ENCODE measurements at regions not wholly inside any gene's neighbourhood (a gene's known extent, or its start where the extent isn't known, plus 50 kb on each side); places are given as distances from the start of the nearest gene placed in this dataset.

GRCh38 chr4:155570661-155571060, 96.0 kb upstream of the GUCY1A1 start:
- Histone ChIP-seq H3K4me1 (ENCODE audit: control insufficient read depth, insufficient read depth, low read length) (peaks cover 16% of the 10 kb centered on the region), H3K27me3 (replicated peaks; ENCODE audit: control insufficient read depth, insufficient read depth, low read length) (no peaks in the 10 kb centered on the region), H3K9ac (ENCODE audit: low read length) (no peak overlapping the region), H3K9me3 (ENCODE audit: control insufficient read depth, low read length) (no peaks in the 10 kb centered on the region), H3K4me3 (ENCODE audit: low read length) (no peak overlapping the region), H3K36me3 (ENCODE audit: control insufficient read depth, insufficient read depth, low read length, severe bottlenecking) (no peaks in the 10 kb centered on the region)
- DNase-seq (ENCODE audit: low read depth) = no peak

DNA sequence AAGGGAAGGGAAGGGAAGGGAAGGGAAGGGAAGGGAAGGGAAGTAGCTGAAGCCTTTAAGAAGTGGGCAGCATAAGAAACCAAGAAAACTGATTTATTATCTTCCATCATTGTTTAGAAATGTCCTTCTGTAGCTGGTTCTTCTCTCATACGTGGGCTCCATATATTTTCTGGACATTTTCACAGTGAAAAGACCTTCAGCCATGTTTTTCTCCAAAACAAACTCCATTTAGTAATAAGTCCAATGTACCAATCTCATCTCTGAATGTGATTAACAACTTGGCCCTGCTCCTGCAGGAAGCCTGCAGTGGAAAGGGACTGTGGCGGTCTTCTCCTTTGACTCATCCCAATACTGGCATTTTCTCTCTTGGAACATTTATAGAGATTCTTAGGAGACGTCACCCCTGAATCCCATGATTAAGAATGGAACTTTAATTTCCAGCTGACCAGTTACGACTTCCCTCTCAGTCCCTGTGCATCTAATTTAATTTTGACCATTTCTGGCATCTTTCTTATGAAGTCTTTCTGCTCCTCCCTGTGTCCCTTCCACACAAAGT, 96.6 kb upstream of the GUCY1A1 start:
- Histone ChIP-seq H3K4me3 (ENCODE audit: low read length) (no peak overlapping the region), H3K9me3 (ENCODE audit: control insufficient read depth, low read length) (no peaks in the 10 kb centered on the region), H3K27me3 (replicated peaks; ENCODE audit: control insufficient read depth, insufficient read depth, low read length) (no peaks in the 10 kb centered on the region), H3K36me3 (ENCODE audit: control insufficient read depth, insufficient read depth, low read length, severe bottlenecking) (no peaks in the 10 kb centered on the region), H3K9ac (ENCODE audit: low read length) (no peak overlapping the region), H3K4me1 (ENCODE audit: control insufficient read depth, insufficient read depth, low read length) (peaks cover 16% of the 10 kb centered on the region)
- peak; percentile 44 for DNase-seq (ENCODE audit: low read depth)

DNA sequence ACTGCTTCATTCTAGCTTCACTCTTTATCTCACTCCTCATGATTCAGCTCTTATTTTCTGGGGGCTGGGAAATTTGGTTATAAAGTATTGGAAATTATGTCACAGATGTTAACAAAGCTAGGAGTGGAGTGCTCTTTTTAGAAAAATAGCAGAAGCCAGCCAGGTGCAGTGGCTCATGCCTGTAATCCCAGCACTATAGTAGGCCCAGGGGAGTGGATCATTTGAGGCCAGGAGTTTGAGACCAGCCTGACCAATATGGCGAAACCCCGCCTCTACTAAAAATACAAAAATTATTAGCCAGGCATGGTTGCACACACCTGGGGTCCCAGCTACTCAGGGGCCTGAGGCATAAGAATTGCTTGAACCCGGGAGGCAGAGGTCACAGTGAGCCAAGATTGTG, 97.2 kb upstream of the GUCY1A1 start:
- H3K4me3 ChIP-seq (ENCODE audit: low read length) = no peak overlapping the region

DNA sequence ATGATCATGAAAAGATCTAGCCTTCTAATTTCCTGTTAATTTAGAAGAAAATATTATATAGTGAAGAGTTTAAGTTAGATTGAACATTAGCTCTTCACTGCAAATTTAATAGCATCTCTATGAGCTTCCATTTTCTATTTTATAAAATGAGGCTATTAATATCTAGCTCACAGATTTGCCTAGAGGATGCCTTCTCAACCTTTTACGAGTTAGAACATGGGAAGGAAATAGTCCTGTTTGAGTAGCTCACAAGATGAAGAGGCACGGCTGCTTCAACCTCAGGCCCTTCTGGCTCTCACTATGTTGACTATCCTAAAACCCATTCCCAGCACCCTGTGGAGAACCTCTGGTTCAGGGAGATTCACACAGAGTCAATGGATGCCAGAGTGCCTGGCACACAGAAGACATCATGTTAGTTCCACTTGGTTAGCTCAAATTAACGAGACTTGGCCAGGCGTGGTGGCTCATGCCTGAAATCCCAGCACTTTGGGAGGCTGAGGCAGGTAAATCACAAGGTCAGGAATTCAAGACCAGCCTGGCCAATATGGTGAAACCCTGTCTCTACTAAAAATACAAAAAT, 97.9 kb upstream of the GUCY1A1 start:
- no peaks in the 10 kb centered on the region for H3K9me3 ChIP-seq (ENCODE audit: control insufficient read depth, low read length)
- H3K36me3 ChIP-seq (ENCODE audit: control insufficient read depth, insufficient read depth, low read length, severe bottlenecking) = no peaks in the 10 kb centered on the region

More for the DNA sequence above, 97.2 kb upstream of the GUCY1A1 start:
- Histone ChIP-seq H3K4me1 (ENCODE audit: control insufficient read depth, insufficient read depth, low read length) (peaks cover 16% of the 10 kb centered on the region), H3K27me3 (replicated peaks; ENCODE audit: control insufficient read depth, insufficient read depth, low read length) (no peaks in the 10 kb centered on the region), H3K9ac (ENCODE audit: low read length) (no peak overlapping the region), H3K9me3 (ENCODE audit: control insufficient read depth, low read length) (no peaks in the 10 kb centered on the region), H3K36me3 (ENCODE audit: control insufficient read depth, insufficient read depth, low read length, severe bottlenecking) (no peaks in the 10 kb centered on the region)
- no peak for DNase-seq (ENCODE audit: low read depth)

DNA sequence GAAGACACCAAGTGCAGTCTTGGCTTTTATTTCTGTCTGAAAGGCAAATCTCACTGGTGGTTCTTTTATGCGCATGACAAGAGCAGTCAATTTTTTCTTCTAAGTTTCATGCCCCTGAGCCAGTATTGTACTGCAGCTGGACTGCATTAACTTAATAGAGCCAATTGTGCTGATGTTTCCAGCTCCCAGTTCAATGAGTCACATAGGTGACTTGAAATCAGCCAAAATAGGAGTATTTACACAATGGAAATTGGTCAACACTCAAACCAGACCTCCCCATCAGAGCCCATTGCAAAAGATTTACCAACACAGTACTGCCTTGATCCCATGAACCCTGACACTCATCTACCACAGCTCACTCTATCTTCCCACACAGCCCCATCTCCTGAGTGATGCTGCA, 100.3 kb upstream of the GUCY1A1 start:
- Histone ChIP-seq H3K4me1 (ENCODE audit: control insufficient read depth, insufficient read depth, low read length) (peaks cover 16% of the 10 kb centered on the region), H3K4me3 (ENCODE audit: low read length) (no peak overlapping the region), H3K27me3 (replicated peaks; ENCODE audit: control insufficient read depth, insufficient read depth, low read length) (no peaks in the 10 kb centered on the region), H3K9me3 (ENCODE audit: control insufficient read depth, low read length) (no peaks in the 10 kb centered on the region), H3K36me3 (ENCODE audit: control insufficient read depth, insufficient read depth, low read length, severe bottlenecking) (no peaks in the 10 kb centered on the region), H3K9ac (ENCODE audit: low read length) (no peak overlapping the region)
- peak; percentile 72 for DNase-seq (ENCODE audit: low read depth)

More for the DNA sequence above, 97.9 kb upstream of the GUCY1A1 start:
- H3K9ac ChIP-seq (ENCODE audit: low read length) = no peak overlapping the region
- DNase-seq (ENCODE audit: low read depth) = no peak
- H3K4me3 ChIP-seq (ENCODE audit: low read length) = no peak overlapping the region
- peaks cover 16% of the 10 kb centered on the region for H3K4me1 ChIP-seq (ENCODE audit: control insufficient read depth, insufficient read depth, low read length)
- no peaks in the 10 kb centered on the region for H3K27me3 ChIP-seq (replicated peaks; ENCODE audit: control insufficient read depth, insufficient read depth, low read length)

DNA sequence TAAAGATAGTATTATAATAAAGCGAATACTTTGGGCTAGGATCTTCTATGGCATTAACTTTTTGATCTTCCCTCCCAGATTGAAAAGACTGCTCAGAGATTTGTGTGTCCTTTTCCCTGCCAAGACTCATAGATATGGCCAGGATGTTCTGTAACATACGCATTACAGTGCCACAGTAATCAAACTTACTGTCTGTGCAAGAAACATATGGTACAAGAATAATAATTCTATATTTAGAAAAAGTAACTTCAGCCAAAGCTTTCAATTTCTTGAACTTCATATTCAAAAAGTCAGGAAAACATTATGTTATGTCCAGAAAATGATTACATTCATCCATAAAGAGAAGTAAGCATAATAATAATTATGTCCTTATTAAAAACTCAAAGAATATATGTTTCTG, 100.9 kb upstream of the GUCY1A1 start:
- Histone ChIP-seq H3K4me3 (ENCODE audit: low read length) (no peak overlapping the region), H3K27me3 (replicated peaks; ENCODE audit: control insufficient read depth, insufficient read depth, low read length) (no peaks in the 10 kb centered on the region), H3K36me3 (ENCODE audit: control insufficient read depth, insufficient read depth, low read length, severe bottlenecking) (no peaks in the 10 kb centered on the region), H3K9me3 (ENCODE audit: control insufficient read depth, low read length) (no peaks in the 10 kb centered on the region), H3K9ac (ENCODE audit: low read length) (no peak overlapping the region), H3K4me1 (ENCODE audit: control insufficient read depth, insufficient read depth, low read length) (peaks cover 16% of the 10 kb centered on the region)
- no peak for DNase-seq (ENCODE audit: low read depth)

GRCh38 chr4:155565330-155565729, 101.3 kb upstream of the GUCY1A1 start:
- H3K27me3 ChIP-seq (replicated peaks; ENCODE audit: control insufficient read depth, insufficient read depth, low read length) = no peaks in the 10 kb centered on the region
- H3K4me3 ChIP-seq (ENCODE audit: low read length) = no peak overlapping the region
- no peaks in the 10 kb centered on the region for H3K36me3 ChIP-seq (ENCODE audit: control insufficient read depth, insufficient read depth, low read length, severe bottlenecking)
- no peak overlapping the region for H3K9ac ChIP-seq (ENCODE audit: low read length)
- H3K4me1 ChIP-seq (ENCODE audit: control insufficient read depth, insufficient read depth, low read length) = peaks cover 13% of the 10 kb centered on the region
- no peaks in the 10 kb centered on the region for H3K9me3 ChIP-seq (ENCODE audit: control insufficient read depth, low read length)
- no peak for DNase-seq (ENCODE audit: low read depth)

- Histone ChIP-seq H3K4me1 (ENCODE audit: control insufficient read depth, insufficient read depth, low read length) (peaks cover 9% of the 10 kb centered on the region), H3K27me3 (replicated peaks; ENCODE audit: control insufficient read depth, insufficient read depth, low read length) (no peaks in the 10 kb centered on the region)
These were observed 101.8 kb upstream of the GUCY1A1 start for GRCh38 chr4:155564880-155565279.

DNA sequence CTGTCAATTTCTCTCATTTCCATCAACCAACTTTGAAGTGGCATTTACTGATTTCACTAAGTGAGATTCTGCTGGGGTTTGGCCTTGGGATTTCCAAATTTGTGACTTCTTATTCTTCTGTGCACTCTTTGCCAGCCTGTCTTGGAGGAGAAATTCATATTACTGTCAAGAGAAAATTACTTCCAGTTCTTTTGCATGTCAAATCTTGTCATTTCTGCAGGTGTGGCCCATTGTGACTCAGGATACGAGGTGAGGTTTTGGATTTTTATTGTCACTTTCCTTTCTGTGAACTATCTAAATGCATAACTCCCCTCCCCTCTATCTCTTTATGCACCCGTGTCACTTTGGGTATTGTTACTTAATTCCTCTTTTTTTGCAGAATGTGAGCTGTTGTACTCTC, 102.6 kb upstream of the GUCY1A1 start:
- Histone ChIP-seq H3K9ac (ENCODE audit: low read length) (no peak overlapping the region), H3K27me3 (replicated peaks; ENCODE audit: control insufficient read depth, insufficient read depth, low read length) (no peaks in the 10 kb centered on the region), H3K4me1 (ENCODE audit: control insufficient read depth, insufficient read depth, low read length) (peaks cover 6% of the 10 kb centered on the region), H3K9me3 (ENCODE audit: control insufficient read depth, low read length) (no peaks in the 10 kb centered on the region), H3K36me3 (ENCODE audit: control insufficient read depth, insufficient read depth, low read length, severe bottlenecking) (no peaks in the 10 kb centered on the region), H3K4me3 (ENCODE audit: low read length) (no peak overlapping the region)
- DNase-seq (ENCODE audit: low read depth) = no peak

More at GRCh38 chr4:155564880-155565279, 101.8 kb upstream of the GUCY1A1 start:
- H3K9ac ChIP-seq (ENCODE audit: low read length) = no peak overlapping the region
- H3K9me3 ChIP-seq (ENCODE audit: control insufficient read depth, low read length) = no peaks in the 10 kb centered on the region
- no peak overlapping the region for H3K4me3 ChIP-seq (ENCODE audit: low read length)
- H3K36me3 ChIP-seq (ENCODE audit: control insufficient read depth, insufficient read depth, low read length, severe bottlenecking) = no peaks in the 10 kb centered on the region
- DNase-seq (ENCODE audit: low read depth) = no peak

DNA sequence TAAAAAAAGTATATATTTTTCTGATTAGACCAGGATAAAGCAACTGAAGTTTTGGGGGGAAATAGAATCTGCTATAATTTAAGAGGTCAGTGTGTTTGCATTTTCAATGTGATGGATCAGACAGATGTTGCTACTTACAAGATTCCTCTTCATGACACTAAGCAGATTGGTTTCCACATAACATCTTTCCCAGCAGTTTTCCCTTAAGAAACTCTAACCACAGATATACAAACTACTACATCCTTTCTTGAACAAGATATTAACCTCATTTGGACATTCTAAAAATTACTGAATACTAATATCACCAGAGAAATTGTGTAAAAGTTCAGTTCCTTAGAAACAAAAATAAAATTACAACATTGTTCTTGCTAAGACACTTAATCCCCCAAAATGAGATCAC, 106.7 kb upstream of the GUCY1A1 start:
- H3K4me3 ChIP-seq (ENCODE audit: low read length) = no peak overlapping the region
- H3K4me1 ChIP-seq (ENCODE audit: control insufficient read depth, insufficient read depth, low read length) = no peaks in the 10 kb centered on the region
- peaks cover 3% of the 10 kb centered on the region for H3K9me3 ChIP-seq (ENCODE audit: control insufficient read depth, low read length)
- peak; percentile 46 for DNase-seq (ENCODE audit: low read depth)
- no peaks in the 10 kb centered on the region for H3K36me3 ChIP-seq (ENCODE audit: control insufficient read depth, insufficient read depth, low read length, severe bottlenecking)
- H3K27me3 ChIP-seq (replicated peaks; ENCODE audit: control insufficient read depth, insufficient read depth, low read length) = no peaks in the 10 kb centered on the region
- H3K9ac ChIP-seq (ENCODE audit: low read length) = no peak overlapping the region

GRCh38 chr4:155552180-155552579, 114.5 kb upstream of the GUCY1A1 start:
- peak; percentile 50 for DNase-seq (ENCODE audit: low read depth)
- Histone ChIP-seq H3K36me3 (ENCODE audit: control insufficient read depth, insufficient read depth, low read length, severe bottlenecking) (no peaks in the 10 kb centered on the region), H3K9ac (ENCODE audit: low read length) (no peak overlapping the region), H3K4me1 (ENCODE audit: control insufficient read depth, insufficient read depth, low read length) (no peaks in the 10 kb centered on the region), H3K4me3 (ENCODE audit: low read length) (no peak overlapping the region), H3K27me3 (replicated peaks; ENCODE audit: control insufficient read depth, insufficient read depth, low read length) (no peaks in the 10 kb centered on the region), H3K9me3 (ENCODE audit: control insufficient read depth, low read length) (peaks cover 9% of the 10 kb centered on the region)

GRCh38 chr4:155548173-155548572, 118.5 kb upstream of the GUCY1A1 start:
- peak; percentile 71 for DNase-seq (ENCODE audit: low read depth)
- Histone ChIP-seq H3K4me1 (ENCODE audit: control insufficient read depth, insufficient read depth, low read length) (peaks cover 22% of the 10 kb centered on the region), H3K9ac (ENCODE audit: low read length) (no peak overlapping the region), H3K9me3 (ENCODE audit: control insufficient read depth, low read length) (no peaks in the 10 kb centered on the region), H3K4me3 (ENCODE audit: low read length) (no peak overlapping the region), H3K27me3 (replicated peaks; ENCODE audit: control insufficient read depth, insufficient read depth, low read length) (no peaks in the 10 kb centered on the region), H3K36me3 (ENCODE audit: control insufficient read depth, insufficient read depth, low read length, severe bottlenecking) (no peaks in the 10 kb centered on the region)
